GM19452 (cell line): ENCODE measurements at regions not wholly inside any gene's neighbourhood (a gene's known extent, or its start where the extent isn't known, plus 50 kb on each side); places are given as distances from the start of the nearest gene placed in this dataset.
"Not testable (repeated sequence)": the region's sequence is repeated elsewhere in the genome, so short reads cannot be mapped to it uniquely, and the experiment has no call there.

Experiments used
- ATAC-seq: cut with Tn5 transposase; IDR thresholded peaks from one replicate; pipeline ENCODE4 v1.9.1; 2021; ENCODE audit not compliant: unreplicated experiment

DNA sequence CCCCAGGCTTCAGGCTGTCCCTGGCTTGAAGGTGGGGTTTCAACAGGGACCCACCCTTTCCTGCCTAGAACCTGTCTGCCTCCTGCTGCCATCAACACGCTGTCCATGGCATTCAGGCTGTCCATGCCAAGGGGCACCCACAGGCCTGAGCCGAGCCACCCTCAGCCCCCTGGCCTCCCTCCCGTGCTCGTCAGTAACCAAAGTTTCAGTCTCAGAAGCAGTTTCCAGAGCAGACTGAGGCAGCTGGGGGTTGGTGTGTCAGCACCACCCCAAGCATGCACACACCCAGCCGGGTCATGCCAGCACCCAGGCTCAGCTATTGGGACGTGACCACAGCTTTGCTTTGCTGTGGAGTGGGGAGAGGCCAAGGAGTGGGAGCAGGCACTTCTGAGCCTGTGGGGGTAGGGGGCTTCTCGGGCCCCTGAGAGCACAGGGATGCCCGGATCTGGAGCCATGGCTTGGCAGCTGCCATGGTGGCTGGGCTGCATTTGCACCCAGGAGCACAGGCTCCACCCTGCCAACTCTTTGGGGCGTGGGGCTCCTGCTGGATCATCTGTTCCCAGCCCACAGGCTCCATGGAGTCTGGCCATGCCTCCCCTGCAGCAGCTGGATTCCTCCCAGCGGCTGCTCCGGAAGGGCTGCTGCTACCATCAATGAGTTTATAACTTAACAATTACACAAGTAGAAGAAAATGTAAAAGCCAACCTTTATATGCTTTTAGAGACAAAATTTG lies 314.5 kb upstream of the SEMA3C start:
- no peak for ATAC-seq

DNA sequence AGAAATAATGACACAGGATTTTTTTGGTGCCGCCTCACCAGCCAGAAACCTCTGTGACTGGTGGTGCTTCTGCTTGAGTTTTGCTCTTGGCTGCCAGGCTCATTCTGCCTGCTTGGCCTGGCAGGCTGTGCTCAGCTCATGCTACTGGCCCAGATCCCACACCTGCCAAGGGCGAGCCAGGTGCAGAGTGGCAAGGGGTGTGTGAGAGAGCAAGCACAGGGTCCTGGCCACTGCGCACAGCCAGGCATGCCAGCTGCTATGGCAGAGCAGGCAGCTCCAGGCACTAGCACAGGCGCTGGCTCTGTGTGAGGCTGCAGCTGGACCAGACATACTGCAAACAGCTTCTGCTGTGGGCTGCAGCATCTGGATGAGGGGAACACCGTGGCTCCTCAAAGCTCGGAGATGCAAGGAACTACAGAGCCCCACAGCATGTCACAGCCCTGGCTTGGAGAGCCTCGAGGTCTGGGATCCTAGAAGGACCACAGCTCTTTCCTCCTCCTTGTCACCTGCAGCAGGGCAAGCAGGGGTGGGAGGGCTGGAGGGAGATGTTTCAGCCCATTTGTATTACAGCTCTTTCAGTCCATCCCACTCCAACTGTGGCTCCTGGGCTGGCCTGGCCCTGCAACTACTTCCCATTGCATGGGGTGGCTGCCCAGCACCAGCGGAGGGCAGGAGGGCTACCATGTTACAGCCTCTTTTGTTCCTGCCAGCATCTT lies 313.4 kb upstream of the SEMA3C start:
- no peak for ATAC-seq

DNA sequence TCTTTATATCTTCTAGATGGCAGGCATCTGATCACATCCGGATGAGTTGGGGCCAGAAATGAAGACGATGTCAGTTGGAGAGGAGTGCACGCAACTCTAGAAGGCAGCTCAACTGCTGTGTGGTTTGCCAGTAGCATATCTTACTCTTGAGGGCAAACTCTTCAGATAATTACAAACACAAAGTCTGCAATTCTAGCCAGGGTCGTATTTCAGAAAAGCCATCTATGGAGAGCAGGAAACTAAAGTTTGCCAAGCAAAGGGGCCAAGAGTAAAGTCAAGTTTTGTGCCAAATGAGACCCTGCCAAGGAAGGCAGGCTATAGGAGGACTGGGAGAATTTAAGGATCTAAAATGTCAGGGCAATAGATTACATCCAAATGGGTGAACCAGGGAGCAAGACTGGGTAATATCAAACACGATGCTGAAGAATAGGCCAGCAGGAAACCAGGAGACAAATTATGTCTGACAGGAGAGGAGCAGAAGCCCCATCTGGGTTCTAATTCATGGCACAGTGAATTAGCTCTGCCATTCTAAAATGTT lies 312.5 kb upstream of the SEMA3C start:
- ATAC-seq, result no peak

DNA sequence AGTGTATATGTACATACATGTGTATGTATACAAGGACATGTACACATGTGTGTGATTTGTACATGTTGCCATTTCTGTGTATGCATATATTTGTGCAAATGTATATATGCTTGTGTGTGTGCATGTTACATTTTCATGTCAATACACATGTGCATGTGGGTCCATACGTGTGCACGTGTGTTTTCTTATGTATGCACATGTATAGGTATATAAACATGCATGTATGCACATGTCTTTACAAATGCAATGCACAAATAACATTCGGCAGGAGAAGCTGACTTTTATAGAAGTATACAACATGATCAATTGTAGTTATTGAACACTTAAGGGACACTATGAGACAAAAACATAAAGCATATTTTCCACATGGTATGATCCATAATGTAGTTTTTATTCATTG lies 307.4 kb upstream of the SEMA3C start:
- no peak for ATAC-seq

DNA sequence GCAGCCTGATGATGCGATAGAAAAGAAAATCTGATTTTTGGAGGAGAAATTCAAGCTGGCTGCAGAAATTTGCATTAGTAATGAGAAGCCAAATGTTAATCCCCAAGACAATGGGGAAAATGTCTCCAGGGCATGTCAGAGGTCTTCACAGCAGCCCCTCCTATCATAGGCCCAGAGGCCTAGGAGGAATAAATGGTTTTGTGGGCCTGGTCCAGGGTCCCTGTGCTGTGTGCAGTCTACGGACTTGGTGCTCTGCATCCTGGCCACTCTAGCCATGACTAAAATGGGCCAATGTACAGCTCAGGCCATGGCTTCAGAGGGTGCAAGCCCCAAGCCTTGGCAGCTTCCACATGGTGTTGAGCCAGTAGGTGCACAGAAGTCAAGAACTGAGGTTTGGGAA lies 303.8 kb upstream of the SEMA3C start:
- ATAC-seq, result not testable (repeated sequence)

DNA sequence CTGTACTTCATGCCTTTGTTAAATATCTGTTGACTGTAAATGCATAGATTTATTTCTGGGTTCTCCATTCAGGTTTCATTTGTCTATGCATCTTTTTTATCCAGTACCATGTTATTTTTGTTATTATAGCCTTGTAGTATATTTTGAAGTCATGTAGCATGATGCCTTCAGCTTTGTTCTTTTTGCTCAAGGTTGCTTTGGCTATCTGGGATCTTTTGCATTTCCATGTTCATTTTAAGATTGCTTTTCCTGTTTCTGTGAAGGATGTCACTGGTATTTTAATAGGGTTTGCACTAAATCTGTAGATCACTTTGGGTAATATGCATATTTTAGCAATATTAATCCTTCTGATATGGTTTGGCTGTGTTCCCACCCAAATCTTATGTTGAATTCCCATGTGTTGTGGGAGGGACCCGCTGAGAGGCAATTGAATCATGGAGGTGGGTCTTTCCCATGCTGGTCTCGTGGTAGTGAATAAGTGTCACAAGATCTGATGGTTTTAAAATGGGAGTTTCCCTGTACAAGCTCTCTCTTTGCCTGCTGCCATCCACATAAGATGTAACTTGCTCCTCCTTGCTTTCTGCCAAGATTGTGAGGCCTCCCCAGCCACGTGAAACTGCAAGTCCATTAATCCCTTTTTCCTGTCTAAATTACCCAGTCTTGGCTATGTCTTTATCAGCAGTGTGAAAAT lies 302.8 kb upstream of the SEMA3C start:
- ATAC-seq, result no peak

DNA sequence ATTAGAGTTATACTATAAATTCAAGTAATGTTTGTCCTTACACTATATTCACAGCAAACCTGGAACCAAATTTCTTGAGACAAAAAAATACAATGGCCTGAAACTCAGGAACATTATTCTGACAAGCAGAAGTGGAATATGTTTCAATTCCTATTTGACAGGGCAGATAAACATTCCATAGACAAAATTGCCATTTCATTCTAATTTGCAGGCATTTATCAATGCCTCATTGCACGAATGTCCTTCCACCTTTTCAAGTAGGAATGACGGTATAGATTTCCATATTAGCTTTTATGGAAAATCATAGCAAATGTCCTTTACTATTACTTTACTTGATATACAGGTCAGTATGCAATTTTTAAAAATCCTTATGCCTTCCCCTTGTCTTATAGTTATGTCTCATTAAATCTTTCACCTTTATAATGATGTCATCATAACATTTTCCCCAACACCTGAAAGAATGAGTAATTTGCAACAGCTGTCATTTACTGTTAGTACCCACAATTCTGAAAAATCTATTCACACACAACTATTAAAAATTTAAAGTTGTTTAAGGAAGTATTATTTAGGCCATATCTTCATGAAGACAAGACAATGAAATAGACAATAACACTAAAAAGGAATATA lies 299.7 kb upstream of the SEMA3C start:
- ATAC-seq, result no peak

DNA sequence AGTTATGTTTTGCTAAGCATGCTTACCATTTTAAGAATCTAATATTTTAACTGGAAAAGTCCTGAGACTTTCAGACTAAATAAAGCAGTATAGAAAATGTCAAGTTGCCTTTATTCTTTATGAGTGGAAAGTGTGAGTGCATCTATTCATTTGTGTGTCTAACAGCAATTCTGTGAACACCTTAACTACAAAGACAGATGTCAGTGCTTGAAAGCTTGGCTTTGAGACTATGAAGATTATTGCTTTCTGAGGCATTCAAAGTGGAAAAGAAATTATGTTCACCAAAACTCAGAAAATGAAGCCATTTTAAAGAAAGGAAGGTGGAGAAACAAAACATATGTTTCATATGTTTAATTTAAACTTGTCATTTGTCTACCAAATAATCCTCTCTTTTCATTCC lies 294.5 kb upstream of the SEMA3C start:
- ATAC-seq, result no peak

DNA sequence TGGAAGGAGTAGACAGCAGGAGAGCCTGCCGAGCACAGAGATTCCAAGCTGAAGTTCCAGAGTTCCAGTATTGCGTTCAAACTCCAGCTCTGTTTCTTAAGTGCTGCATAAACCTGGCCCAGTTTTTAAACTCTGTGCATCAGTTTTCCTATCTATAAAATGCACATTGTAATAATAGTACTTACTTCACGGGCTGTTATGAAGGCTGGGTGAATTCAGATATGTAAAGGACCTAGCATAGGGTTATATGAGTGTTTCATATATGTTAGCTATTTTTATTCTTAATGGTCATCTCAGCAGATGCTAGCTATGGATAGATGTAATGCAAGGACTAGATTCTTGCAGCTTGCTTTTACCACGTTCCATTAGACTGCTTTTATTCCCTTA lies 293.1 kb upstream of the SEMA3C start:
- no peak for ATAC-seq

DNA sequence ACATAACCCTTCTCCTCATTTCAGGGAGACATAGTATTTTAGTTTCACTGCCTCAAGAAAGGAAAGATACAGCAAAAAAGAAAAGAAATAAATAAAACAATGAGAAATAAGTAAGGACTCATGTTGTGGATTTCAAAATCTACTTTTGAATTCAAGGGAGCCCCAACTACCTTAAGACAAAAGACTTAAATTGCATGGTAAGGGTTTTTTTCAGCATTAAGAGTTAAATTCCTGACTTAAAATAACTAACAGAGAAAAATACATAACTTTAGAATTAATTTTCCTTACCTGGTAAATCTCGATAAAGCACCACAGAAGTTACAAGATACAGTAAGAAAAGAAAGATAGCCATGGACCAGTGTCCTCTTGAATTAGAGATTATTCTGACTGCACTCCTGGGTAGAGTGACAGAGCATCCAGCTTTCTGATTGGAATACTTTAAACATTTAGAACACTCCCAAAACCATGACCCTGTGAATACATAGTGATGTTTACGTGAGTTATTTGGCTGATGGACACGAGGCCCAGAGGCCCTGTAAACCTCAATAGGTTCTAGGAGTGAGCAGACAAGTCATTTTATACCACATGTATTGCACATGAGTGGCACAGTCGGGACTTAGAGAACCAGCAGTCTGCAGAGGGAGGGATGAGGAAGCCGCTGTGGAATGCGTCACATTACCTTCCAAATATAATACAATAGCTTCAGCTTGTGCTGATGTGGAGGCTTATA lies 292.5 kb upstream of the SEMA3C start:
- ATAC-seq, result no peak

DNA sequence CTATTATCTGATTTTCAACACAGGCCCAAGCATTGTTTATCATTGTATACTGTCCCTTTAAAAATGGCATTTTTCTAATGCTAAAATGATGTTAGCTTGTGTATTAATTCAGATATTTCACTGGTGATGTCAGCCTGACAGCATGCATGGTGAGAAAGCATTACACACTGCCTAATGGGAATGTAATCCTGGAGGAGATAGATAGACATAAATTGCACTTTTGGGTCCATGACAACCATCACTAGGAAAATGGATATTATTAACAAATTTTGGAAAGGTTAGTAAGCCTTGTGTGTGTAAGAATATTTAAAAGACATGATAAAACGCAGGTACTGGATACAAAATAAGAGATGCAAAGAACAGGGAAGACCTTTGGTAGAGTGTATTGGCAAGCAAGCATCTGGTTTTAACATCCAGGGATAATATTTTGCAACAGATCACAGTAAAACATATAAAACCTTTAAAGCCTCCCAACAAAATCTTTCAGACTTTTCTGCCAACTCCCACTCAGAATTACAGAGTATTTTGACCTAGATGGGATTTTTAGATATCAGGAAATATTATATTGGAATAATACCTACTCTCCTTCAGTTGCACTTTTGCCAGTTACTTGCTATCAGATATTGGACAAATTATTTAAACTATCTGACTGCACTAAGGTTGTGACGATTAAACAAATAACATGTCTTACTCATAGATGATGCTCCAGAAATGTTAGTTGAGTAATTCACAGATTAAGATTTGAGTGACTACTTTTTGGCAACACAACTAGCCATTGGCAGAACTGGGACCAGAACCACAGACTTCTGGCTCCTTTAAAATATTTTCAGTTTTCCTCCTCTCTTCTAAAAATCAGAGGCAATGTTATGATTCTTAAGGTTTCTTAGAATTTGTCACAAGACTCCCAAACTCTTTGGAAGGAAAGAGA lies 291.6 kb upstream of the SEMA3C start:
- no peak for ATAC-seq

DNA sequence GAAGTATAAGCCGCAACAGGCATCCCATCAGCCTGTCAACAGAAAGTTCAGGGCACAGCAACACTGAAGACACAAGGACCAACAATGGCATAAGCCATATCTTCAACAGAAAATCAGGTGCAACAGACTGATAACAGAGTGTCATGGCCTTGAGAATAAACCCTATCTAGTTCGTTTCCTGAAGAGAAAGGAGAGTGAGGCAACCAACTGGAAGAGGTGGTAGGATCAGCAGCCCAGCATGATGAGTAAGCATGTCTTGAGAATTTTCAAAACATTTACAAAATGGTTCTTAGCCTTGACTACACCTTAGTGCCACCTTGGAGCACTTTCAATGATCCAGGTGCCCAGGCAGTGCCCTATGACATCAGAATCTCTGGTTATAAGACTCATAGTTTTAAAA lies 290.2 kb upstream of the SEMA3C start:
- no peak for ATAC-seq

DNA sequence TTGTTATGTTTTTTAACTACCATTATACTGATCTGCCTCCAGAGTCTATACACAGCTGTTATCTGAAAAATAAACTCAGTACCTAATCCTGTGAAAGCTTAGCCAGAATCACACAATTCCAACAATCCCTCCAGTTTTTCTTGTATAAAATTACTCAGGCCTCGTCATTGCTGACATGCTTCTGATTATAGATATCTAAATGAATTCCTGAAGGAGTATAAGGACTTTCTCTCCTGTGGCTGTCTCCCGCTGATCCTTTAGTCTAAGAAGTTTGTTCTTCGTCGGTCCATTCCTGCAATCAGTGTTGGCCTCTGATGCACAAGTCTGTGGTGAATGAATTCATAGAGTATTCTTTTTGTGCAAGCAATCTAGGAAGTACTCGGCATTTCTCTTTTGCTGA lies 288.9 kb upstream of the SEMA3C start:
- ATAC-seq, result no peak

DNA sequence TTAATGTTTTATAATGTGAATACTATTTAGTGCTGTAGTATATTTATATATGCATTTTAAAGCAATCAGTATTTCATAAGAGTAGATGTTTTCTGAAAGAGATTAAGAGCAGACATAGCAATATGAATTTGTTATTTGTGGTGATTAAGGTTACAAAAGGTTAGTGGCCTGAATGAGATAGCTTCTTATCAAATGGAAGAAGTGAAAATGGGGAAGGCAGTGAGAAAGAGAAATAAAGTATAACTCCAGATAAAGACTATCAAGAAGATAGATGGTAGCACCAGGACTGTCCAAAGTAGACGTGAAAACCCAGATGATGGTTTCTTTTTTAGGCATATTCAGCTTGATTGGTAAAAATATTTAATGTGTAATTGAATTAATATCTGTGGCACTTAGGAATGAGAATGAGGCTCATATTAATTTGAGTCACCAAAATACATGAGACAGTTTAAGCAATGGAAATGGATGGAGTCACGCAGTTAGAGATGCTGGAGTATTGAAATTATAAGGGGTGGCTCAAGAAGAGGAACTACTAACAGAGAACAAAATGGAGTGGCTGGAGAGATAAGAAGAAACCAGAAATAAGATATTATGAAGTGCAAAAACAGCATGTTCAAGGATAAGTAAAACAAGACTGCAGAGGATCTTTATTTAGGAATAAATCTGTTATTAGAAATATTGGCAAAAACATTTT lies 288.0 kb upstream of the SEMA3C start:
- ATAC-seq, result no peak

DNA sequence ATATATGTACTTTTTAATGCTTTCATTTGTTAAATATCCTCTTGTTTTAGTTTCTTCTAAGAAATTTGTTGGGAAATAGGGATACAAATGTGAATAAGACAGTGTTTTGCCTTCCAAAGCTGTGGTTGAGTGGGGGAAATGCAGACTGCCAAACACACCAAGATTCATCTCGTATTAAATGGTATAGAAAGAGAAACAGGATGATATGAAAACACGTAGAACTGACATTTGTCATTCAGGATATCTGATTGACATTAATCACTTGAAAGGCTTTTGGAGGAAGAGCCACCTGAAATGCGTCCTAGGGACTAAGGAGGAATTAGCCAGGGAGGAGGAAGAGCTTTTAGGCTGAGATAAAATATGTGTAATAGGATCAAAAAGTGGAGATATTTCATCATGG lies 287.4 kb upstream of the SEMA3C start:
- no peak for ATAC-seq

DNA sequence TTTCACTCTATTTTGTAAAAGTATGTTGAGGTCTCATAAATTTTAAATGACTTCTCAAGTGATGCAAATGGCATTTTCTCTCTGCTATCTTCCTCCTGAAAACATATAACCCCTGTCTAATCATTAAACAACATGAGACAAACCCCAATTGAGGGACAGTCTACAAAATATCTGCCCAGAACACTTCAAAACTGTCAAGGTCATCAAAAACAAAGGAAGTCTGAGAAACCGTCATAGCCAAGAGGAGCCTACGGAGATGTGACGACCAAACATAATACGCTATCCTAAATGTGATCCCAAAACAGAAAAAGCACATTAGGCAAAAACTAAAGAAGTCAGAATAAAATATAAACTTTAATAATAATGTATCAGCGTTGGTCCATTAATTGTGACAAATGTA lies 282.3 kb upstream of the SEMA3C start:
- no peak for ATAC-seq

DNA sequence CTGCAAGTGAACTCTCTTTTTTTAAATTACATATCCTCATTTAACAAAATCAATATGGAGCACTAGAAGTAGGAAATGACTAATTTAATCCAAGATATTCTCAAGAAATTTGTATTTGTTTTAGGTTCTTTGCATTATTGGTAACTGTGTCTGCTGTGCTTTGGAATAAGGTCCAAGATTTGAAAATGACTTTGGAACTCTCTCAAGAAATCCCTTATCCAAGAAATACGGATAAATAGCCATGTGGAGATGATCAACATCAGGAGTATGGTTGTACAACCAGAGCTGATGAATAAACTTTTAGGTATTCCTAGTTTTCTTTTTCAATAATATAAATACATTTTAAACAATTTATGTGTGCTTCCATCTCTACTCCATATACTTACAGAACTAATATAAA lies 279.9 kb upstream of the SEMA3C start:
- no peak for ATAC-seq

DNA sequence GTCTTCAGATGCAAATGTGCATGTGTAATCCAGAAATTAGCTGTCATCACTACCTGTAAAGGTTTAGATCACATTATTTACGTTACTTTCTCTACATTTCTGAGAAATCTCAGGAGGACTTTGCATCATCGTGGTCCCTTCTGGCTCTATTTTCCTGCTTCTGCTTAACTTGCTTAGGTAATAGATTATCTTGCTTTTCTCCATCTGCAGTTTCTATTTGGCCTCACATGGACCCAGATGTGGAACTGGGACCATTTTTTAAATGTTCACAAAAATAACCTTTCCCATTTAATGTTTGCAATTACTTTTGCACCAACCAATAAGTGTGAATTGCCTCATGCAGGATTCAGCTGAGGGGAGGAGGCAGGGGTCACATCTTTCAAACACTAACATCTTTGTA lies 278.4 kb upstream of the SEMA3C start:
- no peak for ATAC-seq

DNA sequence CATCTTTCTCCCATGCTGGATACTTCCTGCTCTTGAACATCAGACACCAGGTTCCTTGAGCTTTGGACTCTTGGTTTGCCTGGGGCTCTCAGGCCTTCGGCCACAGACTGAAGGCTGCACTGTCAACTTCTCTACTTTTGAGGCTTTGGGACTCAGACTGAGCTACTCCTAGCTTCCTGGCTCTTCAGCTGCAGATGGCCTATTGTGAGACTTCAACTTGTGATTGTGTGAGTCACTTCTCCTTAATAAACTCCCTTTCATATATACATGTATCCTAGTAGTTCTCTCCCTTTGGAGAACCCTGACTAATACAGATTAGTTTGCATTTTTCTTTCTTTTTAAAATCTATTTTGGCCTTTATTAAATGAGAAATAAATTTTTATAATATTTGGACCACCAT lies 276.2 kb upstream of the SEMA3C start:
- no peak for ATAC-seq
